ENCODE measurements at regions not wholly inside any gene's neighbourhood (a gene's known extent, or its start where the extent isn't known, plus 50 kb on each side); places are given as distances from the start of the nearest gene placed in this dataset.

GRCh38 chr13:111551204-111551820 lies 230.9 kb downstream of the TEX29 start:
- H3K4me3 ChIP-seq (ENCODE audit: low read length) = no peak overlapping the region
- no peak overlapping the region for H3K4me2 ChIP-seq (ENCODE audit: low read length)
- H3K9me2 ChIP-seq (replicated peaks; ENCODE audit: control insufficient read depth, low read length) = no peaks in the 10 kb centered on the region
- no peaks in the 10 kb centered on the region for H3K79me2 ChIP-seq (ENCODE audit: control insufficient read depth, low read length)
- H3K36me3 ChIP-seq (ENCODE audit: control insufficient read depth, low read length) = no peaks in the 10 kb centered on the region
- H3K9me3 ChIP-seq (ENCODE audit: control insufficient read depth, insufficient read depth, low read length) = no peaks in the 10 kb centered on the region; the same call in 1 of the 2 replicates
- no peak overlapping the region for H3K27ac ChIP-seq (ENCODE audit: low read depth, low read length)
- TF ChIP-seq CTCF (IDR thresholded peaks at IDR 0.05; ENCODE audit: low read depth, low read length, poor library complexity, severe bottlenecking) = no peak
- no peak for TF ChIP-seq EZH2phosphoT487 (IDR thresholded peaks at IDR 0.05; ENCODE audit: borderline replicate concordance, low read length)
- H4K20me1 ChIP-seq (ENCODE audit: control insufficient read depth, insufficient read depth, low read depth, low read length) = no peaks in the 10 kb centered on the region
- H3F3A ChIP-seq (ENCODE audit: control insufficient read depth, insufficient read depth) = no peaks in the 10 kb centered on the region
- no peaks in the 10 kb centered on the region for H3K4me1 ChIP-seq (ENCODE audit: control insufficient read depth, low read length)
- H3K27me3 ChIP-seq (ENCODE audit: control insufficient read depth, low read length) = no peaks in the 10 kb centered on the region

GRCh38 chr13:111552891-111553655 lies 232.6 kb downstream of the TEX29 start:
- no peaks in the 10 kb centered on the region for H3K4me1 ChIP-seq (ENCODE audit: control insufficient read depth, low read length)
- H3K4me2 ChIP-seq (ENCODE audit: low read length) = no peak overlapping the region
- H3K9me3 ChIP-seq (ENCODE audit: control insufficient read depth, insufficient read depth, low read length) = no peaks in the 10 kb centered on the region
- H3K36me3 ChIP-seq (ENCODE audit: control insufficient read depth, low read length) = no peaks in the 10 kb centered on the region
- H4K20me1 ChIP-seq (ENCODE audit: control insufficient read depth, insufficient read depth, low read depth, low read length) = no peaks in the 10 kb centered on the region
- H3K27me3 ChIP-seq (ENCODE audit: control insufficient read depth, low read length) = no peaks in the 10 kb centered on the region
- no peaks in the 10 kb centered on the region for H3K9me2 ChIP-seq (replicated peaks; ENCODE audit: control insufficient read depth, low read length)
- H3F3A ChIP-seq (ENCODE audit: control insufficient read depth, insufficient read depth) = no peaks in the 10 kb centered on the region
- no peak overlapping the region for H3K4me3 ChIP-seq (ENCODE audit: low read length)
- no peak overlapping the region for H3K27ac ChIP-seq (ENCODE audit: low read depth, low read length)
- TF ChIP-seq CTCF (IDR thresholded peaks at IDR 0.05; ENCODE audit: low read depth, low read length, poor library complexity, severe bottlenecking) (no peak), EZH2phosphoT487 (IDR thresholded peaks at IDR 0.05; ENCODE audit: borderline replicate concordance, low read length) (no peak)
- H3K79me2 ChIP-seq (ENCODE audit: control insufficient read depth, low read length) = no peaks in the 10 kb centered on the region

GRCh38 chr13:111554539-111555267 lies 234.3 kb downstream of the TEX29 start:
- H3K27me3 ChIP-seq (ENCODE audit: control insufficient read depth, low read length) = no peaks in the 10 kb centered on the region

More at GRCh38 chr13:111554539-111555267, 234.3 kb downstream of the TEX29 start:
- no peaks in the 10 kb centered on the region for H3K9me3 ChIP-seq (ENCODE audit: control insufficient read depth, insufficient read depth, low read length)
- no peaks in the 10 kb centered on the region for H3F3A ChIP-seq (ENCODE audit: control insufficient read depth, insufficient read depth)
- H3K4me2 ChIP-seq (ENCODE audit: low read length) = no peak overlapping the region
- H3K27ac ChIP-seq (ENCODE audit: low read depth, low read length) = no peak overlapping the region
- H3K79me2 ChIP-seq (ENCODE audit: control insufficient read depth, low read length) = no peaks in the 10 kb centered on the region
- no peaks in the 10 kb centered on the region for H3K4me1 ChIP-seq (ENCODE audit: control insufficient read depth, low read length)
- H3K36me3 ChIP-seq (ENCODE audit: control insufficient read depth, low read length) = no peaks in the 10 kb centered on the region
- H3K4me3 ChIP-seq (ENCODE audit: low read length) = no peak overlapping the region
- no peak for TF ChIP-seq EZH2phosphoT487 (IDR thresholded peaks at IDR 0.05; ENCODE audit: borderline replicate concordance, low read length)
- TF ChIP-seq CTCF (IDR thresholded peaks at IDR 0.05; ENCODE audit: low read depth, low read length, poor library complexity, severe bottlenecking) = no peak
- H3K9me2 ChIP-seq (replicated peaks; ENCODE audit: control insufficient read depth, low read length) = no peaks in the 10 kb centered on the region
- no peaks in the 10 kb centered on the region for H4K20me1 ChIP-seq (ENCODE audit: control insufficient read depth, insufficient read depth, low read depth, low read length)

Data from DOHH2 (cell line).